ENCODE measurements at regions not wholly inside any gene's neighbourhood (a gene's known extent, or its start where the extent isn't known, plus 50 kb on each side); places are given as distances from the start of the nearest gene placed in this dataset.

GRCh38 chr1:147413110-147413605, 128.1 kb upstream of the BCL9 start:
- TF ChIP-seq, protein P1, sequence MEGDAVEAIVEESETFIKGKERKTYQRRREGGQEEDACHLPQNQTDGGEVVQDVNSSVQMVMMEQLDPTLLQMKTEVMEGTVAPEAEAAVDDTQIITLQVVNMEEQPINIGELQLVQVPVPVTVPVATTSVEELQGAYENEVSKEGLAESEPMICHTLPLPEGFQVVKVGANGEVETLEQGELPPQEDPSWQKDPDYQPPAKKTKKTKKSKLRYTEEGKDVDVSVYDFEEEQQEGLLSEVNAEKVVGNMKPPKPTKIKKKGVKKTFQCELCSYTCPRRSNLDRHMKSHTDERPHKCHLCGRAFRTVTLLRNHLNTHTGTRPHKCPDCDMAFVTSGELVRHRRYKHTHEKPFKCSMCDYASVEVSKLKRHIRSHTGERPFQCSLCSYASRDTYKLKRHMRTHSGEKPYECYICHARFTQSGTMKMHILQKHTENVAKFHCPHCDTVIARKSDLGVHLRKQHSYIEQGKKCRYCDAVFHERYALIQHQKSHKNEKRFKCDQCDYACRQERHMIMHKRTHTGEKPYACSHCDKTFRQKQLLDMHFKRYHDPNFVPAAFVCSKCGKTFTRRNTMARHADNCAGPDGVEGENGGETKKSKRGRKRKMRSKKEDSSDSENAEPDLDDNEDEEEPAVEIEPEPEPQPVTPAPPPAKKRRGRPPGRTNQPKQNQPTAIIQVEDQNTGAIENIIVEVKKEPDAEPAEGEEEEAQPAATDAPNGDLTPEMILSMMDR (IDR thresholded peaks at IDR 0.05) = no peak
- TF ChIP-seq POLR2A (IDR thresholded peaks at IDR 0.05) = no peak

Measured in lower leg skin (tissue), 3 donors.